ENCODE measurements at regions not wholly inside any gene's neighbourhood (a gene's known extent, or its start where the extent isn't known, plus 50 kb on each side); places are given as distances from the start of the nearest gene placed in this dataset.

GRCh38 chr12:124508381-124509079 is 58.9 kb downstream of the NCOR2 start:
- Mint-ChIP-seq H3K4me1 (ENCODE audit: low read depth) (peaks cover 98% of the 10 kb centered on the region), H3K9me3 (no peaks in the 10 kb centered on the region), H3K27me3 (no peaks in the 10 kb centered on the region), H3K4me3 (no peak overlapping the region), H3K27ac (peak overlapping the region; percentile 92), H3K36me3 (ENCODE audit: low read depth) (peaks cover 86% of the 10 kb centered on the region)
- intact Hi-C loops (cut with micrococcal nuclease): loop anchor here (5.0 kb wide), 2 partner anchors 39 to 51 kb away; no protein-coding TSS in a partner anchor

GRCh38 chr12:124507188-124508109 is 60.0 kb downstream of the NCOR2 start:
- intact Hi-C loops (cut with micrococcal nuclease): loop anchor here (5.0 kb wide), 2 partner anchors 40 to 50 kb away; no protein-coding TSS in a partner anchor
- Mint-ChIP-seq H3K27ac (peak overlapping the region; percentile 92), H3K9me3 (no peaks in the 10 kb centered on the region), H3K36me3 (ENCODE audit: low read depth) (peaks cover 86% of the 10 kb centered on the region), H3K4me1 (ENCODE audit: low read depth) (peaks cover 96% of the 10 kb centered on the region), H3K4me3 (peak overlapping the region; percentile 75), H3K27me3 (no peaks in the 10 kb centered on the region)

DNA sequence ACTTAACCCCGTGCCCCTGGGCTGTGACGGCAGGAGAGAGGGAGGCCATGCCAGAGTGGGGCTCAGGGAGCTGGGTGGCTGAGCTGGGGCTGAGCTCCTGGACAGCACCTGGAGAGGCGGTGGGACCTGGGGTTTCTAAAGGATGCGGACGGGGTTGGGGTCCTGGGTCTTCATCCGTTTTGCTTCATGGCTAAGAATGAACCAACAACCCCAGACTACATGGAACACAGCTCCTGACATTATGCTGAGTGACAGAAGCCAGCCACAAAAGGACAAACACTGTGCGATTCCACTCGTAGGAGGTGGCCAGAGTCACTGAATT is 60.6 kb downstream of the NCOR2 start:
- Mint-ChIP-seq H3K4me1 (ENCODE audit: low read depth) (peaks cover 96% of the 10 kb centered on the region), H3K9me3 (no peaks in the 10 kb centered on the region), H3K27ac (peak overlapping the region; percentile 92), H3K36me3 (ENCODE audit: low read depth) (peaks cover 86% of the 10 kb centered on the region), H3K27me3 (no peaks in the 10 kb centered on the region), H3K4me3 (peak overlapping the region; percentile 75)
- intact Hi-C loops (cut with micrococcal nuclease): loop anchor here (5.0 kb wide), 2 partner anchors 41 to 49 kb away; no protein-coding TSS in a partner anchor

- intact Hi-C loops (cut with micrococcal nuclease): loop anchor here (5.0 kb wide), 2 partner anchors 41 to 49 kb away; no protein-coding TSS in a partner anchor
- Mint-ChIP-seq H3K4me1 (ENCODE audit: low read depth) (peaks cover 96% of the 10 kb centered on the region), H3K27ac (peak overlapping the region; percentile 92), H3K9me3 (no peaks in the 10 kb centered on the region), H3K27me3 (no peaks in the 10 kb centered on the region), H3K36me3 (ENCODE audit: low read depth) (peaks cover 86% of the 10 kb centered on the region), H3K4me3 (peak overlapping the region; percentile 75)
Observed at GRCh38 chr12:124506145-124506831, 61.1 kb downstream of the NCOR2 start.

GRCh38 chr12:124505001-124505818 is 62.2 kb downstream of the NCOR2 start:
- H3K27me3 Mint-ChIP-seq: no peaks in the 10 kb centered on the region
- no peaks in the 10 kb centered on the region for H3K9me3 Mint-ChIP-seq
- peak overlapping the region; percentile 92 for H3K27ac Mint-ChIP-seq
- intact Hi-C loops (cut with micrococcal nuclease): loop anchor here (5.0 kb wide), 2 partner anchors 42 to 48 kb away; no protein-coding TSS in a partner anchor
- H3K36me3 Mint-ChIP-seq (ENCODE audit: low read depth): peaks cover 86% of the 10 kb centered on the region
- no peak overlapping the region for H3K4me3 Mint-ChIP-seq
- peaks cover 96% of the 10 kb centered on the region for H3K4me1 Mint-ChIP-seq (ENCODE audit: low read depth)

GRCh38 chr12:124504273-124505000 is 63.0 kb downstream of the NCOR2 start:
- no peaks in the 10 kb centered on the region for H3K9me3 Mint-ChIP-seq
- intact Hi-C loops (cut with micrococcal nuclease): no loop called here
- H3K4me1 Mint-ChIP-seq (ENCODE audit: low read depth): peaks cover 96% of the 10 kb centered on the region
- H3K4me3 Mint-ChIP-seq: no peak overlapping the region
- peaks cover 88% of the 10 kb centered on the region for H3K36me3 Mint-ChIP-seq (ENCODE audit: low read depth)
- no peak overlapping the region for H3K27ac Mint-ChIP-seq
- no peaks in the 10 kb centered on the region for H3K27me3 Mint-ChIP-seq

DNA sequence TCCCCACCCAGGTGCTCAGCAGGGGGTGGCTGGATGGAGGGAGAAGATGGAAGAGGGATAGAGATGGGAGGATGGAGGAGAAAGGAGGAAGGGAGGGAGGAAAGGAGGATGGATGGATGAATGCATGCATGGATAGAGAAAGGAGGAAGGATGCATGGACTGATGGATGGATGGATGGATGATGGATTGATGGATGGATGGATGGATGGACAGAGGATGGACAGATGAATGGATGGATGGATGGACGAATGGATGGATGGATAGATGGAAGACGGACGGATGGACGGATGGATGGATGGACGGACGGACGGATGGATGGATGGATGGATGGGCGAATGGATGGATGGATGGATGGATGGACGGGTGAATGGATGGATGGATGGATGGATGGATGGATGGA is 64.1 kb downstream of the NCOR2 start:
- Mint-ChIP-seq H3K9me3 (no peaks in the 10 kb centered on the region), H3K27me3 (no peaks in the 10 kb centered on the region), H3K27ac (no peak overlapping the region), H3K4me1 (ENCODE audit: low read depth) (peaks cover 96% of the 10 kb centered on the region), H3K4me3 (no peak overlapping the region), H3K36me3 (ENCODE audit: low read depth) (peaks cover 91% of the 10 kb centered on the region)
- intact Hi-C loops (cut with micrococcal nuclease): no loop called here

DNA sequence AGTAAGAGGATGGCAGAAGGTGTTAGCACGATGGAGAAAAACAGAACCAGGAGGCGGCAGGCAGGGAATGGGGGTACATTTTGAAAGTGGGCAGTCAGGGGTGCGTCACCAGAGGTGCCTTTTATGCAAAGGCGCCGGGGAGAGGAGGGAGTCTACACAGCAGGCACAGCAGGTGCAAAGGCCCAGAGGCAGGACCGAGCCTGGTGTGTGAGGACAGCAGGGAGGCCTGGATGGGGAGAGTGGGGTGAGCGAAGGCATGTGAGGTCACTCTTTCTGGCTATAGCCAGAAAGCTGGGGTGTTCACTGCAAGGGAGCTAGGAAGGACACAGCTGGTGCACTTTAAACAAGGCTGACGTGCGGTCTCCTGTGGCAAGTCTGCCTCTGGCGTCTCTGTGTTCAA is 65.0 kb downstream of the NCOR2 start:
- Mint-ChIP-seq H3K36me3 (ENCODE audit: low read depth) (peaks cover 82% of the 10 kb centered on the region), H3K4me1 (ENCODE audit: low read depth) (peaks cover 96% of the 10 kb centered on the region), H3K27me3 (no peaks in the 10 kb centered on the region), H3K27ac (peak overlapping the region; percentile 28), H3K4me3 (no peak overlapping the region), H3K9me3 (no peaks in the 10 kb centered on the region)
- intact Hi-C loops (cut with micrococcal nuclease): no loop called here

DNA sequence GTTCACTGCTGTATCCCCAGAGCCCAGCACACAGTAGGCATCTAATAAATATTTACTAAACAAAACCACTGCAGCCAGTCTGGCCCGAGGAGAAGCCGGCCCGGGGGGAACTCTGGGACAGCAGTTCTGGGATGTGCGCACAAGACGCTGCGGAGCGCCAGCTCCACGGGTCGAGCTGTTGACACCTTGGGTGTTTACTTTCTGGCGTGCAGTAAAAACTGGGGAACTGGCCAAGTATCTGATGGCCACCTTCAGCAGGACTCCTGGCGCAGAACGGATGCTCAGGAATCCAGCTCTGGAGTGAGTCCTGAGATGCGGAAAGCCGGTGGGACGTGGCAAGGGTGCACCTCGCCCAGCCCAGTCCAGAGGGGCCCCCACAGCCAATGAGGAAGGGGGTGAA is 65.6 kb downstream of the NCOR2 start:
- intact Hi-C loops (cut with micrococcal nuclease): no loop called here
- Mint-ChIP-seq H3K36me3 (ENCODE audit: low read depth) (peaks cover 76% of the 10 kb centered on the region), H3K9me3 (no peaks in the 10 kb centered on the region), H3K4me3 (no peak overlapping the region), H3K4me1 (ENCODE audit: low read depth) (peaks cover 96% of the 10 kb centered on the region), H3K27ac (peak overlapping the region; percentile 28), H3K27me3 (no peaks in the 10 kb centered on the region)

DNA sequence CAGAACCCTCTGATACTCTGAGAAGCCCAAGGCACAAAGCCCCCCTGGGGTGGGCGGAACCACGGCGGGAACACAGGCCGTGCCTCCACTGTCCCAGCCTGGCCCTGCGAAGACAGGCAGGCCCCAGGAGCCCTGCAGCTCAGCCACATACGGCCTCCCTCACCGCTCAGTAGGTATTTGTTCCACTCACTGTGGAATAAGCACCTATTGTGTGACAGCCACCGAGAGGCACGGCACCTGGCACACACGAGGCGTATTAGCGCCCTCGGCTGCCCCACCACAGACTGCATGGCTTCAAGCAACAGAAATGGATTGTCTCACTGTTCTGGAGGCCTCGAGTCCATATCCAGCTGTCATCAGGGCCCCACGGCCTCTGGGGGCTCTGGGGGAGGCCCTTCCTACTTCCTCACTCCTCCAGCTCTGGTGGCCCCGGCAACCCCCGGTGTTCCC is 66.3 kb downstream of the NCOR2 start:
- no peak overlapping the region for H3K4me3 Mint-ChIP-seq
- no peaks in the 10 kb centered on the region for H3K27me3 Mint-ChIP-seq
- peaks cover 95% of the 10 kb centered on the region for H3K4me1 Mint-ChIP-seq (ENCODE audit: low read depth)
- no peak overlapping the region for H3K27ac Mint-ChIP-seq
- H3K36me3 Mint-ChIP-seq (ENCODE audit: low read depth): peaks cover 71% of the 10 kb centered on the region
- intact Hi-C loops (cut with micrococcal nuclease): no loop called here
- no peaks in the 10 kb centered on the region for H3K9me3 Mint-ChIP-seq

- Mint-ChIP-seq H3K9me3 (no peaks in the 10 kb centered on the region), H3K27ac (no peak overlapping the region), H3K27me3 (no peaks in the 10 kb centered on the region), H3K36me3 (ENCODE audit: low read depth) (peaks cover 71% of the 10 kb centered on the region), H3K4me1 (ENCODE audit: low read depth) (peaks cover 96% of the 10 kb centered on the region), H3K4me3 (no peak overlapping the region)
- intact Hi-C loops (cut with micrococcal nuclease): no loop called here
Observed at GRCh38 chr12:124499898-124500244, 67.5 kb downstream of the NCOR2 start.

DNA sequence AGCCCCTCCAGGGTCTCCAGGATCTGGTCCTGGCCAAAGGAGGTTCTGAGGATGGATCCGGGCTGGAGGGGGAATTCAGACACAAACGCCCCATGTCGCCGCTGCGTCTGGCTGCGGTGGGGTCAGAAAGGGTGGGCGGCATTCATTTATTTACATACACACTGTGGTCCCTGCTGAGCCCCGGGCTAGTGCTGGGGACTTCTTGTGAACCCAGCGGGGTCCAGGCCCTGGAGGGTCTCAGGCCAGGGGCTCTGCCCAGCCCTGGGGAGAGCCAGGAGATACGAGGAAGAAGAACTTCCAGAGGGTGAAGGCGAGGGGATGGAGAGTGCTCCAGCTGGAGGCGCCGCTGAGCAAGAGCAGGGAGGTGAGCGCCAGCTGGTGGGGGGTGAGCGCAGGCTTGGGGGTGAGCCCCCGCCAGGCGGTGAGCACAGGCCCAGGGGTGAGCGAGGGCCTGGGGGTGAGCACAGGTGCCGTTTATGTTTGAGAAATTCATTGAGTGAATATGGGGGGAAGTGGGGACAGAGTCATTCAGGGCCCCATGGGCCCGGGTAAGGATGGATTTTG is 68.1 kb downstream of the NCOR2 start:
- no peaks in the 10 kb centered on the region for H3K9me3 Mint-ChIP-seq
- H3K4me1 Mint-ChIP-seq (ENCODE audit: low read depth): peaks cover 96% of the 10 kb centered on the region
- no peak overlapping the region for H3K4me3 Mint-ChIP-seq
- intact Hi-C loops (cut with micrococcal nuclease): no loop called here
- peak overlapping the region; percentile 64 for H3K27ac Mint-ChIP-seq
- H3K27me3 Mint-ChIP-seq: no peaks in the 10 kb centered on the region
- H3K36me3 Mint-ChIP-seq (ENCODE audit: low read depth): peaks cover 74% of the 10 kb centered on the region

All from dendritic cell treated with granulocyte-macrophage colony-stimulating factor and Interleukin-4, amounts not matched to agents 40 ng/mL and 50 ng/mL, for 4 days (primary cell).